ENCODE measurements at regions not wholly inside any gene's neighbourhood (a gene's known extent, or its start where the extent isn't known, plus 50 kb on each side); places are given as distances from the start of the nearest gene placed in this dataset.

- H4K20me1 ChIP-seq (ENCODE audit: insufficient read depth, low read length), result 0 out of 2 replicates have a peak, but pooled peaks cover 2% of the 10 kb centered on the region
- no peak overlapping the region for H3K27ac ChIP-seq (ENCODE audit: extremely low read length, insufficient read depth, low read length)
- no peaks in the 10 kb centered on the region for H3K4me1 ChIP-seq (ENCODE audit: insufficient read depth, low read length)
- ChIA-PET POLR2A (no interaction called here), CTCF (ENCODE audit: low intra/inter-chr PET ratio, low total read pairs) (no interaction called here)
- no TSS peak for BruUV-seq (replicated peaks)
- no peak overlapping the region for H3K4me2 ChIP-seq (ENCODE audit: low read depth, low read length)
- no peaks in the 10 kb centered on the region for H3K9me3 ChIP-seq (ENCODE audit: low read length)
- DNase-seq (ENCODE audit: low spot score), result no peak
- FAIRE-seq, result no peak
- intact Hi-C loops (cut with micrococcal nuclease; ENCODE audit: unreplicated experiment), result no loop called here
- no peak for ATAC-seq
- H3K4me3 ChIP-seq (replicated peaks in 1 of 3; ENCODE audit: insufficient read depth in 1 of 3, low read depth in 2 of 3, low read length in 3 of 3), result no peak overlapping the region
- H3K9ac ChIP-seq (ENCODE audit: insufficient read depth, low read depth, low read length), result no peak overlapping the region
- no peaks in the 10 kb centered on the region for H3K36me3 ChIP-seq (replicated peaks in 1 of 2; ENCODE audit: control insufficient read depth in 1 of 2, insufficient read depth in 2 of 2, low read length in 2 of 2)
- TF ChIP-seq ZNF737 (CRISPR knock-in tag; IDR thresholded peaks at IDR 0.05; ENCODE audit: borderline replicate concordance) (no peak), ATM (IDR thresholded peaks at IDR 0.05; ENCODE audit: borderline replicate concordance) (no peak), ZNF775 (CRISPR knock-in tag; IDR thresholded peaks at IDR 0.05; ENCODE audit: borderline replicate concordance) (no peak), ZNF766 (CRISPR knock-in tag; IDR thresholded peaks at IDR 0.05; ENCODE audit: borderline replicate concordance) (no peak)
- no peaks in the 10 kb centered on the region for H3K79me2 ChIP-seq (ENCODE audit: insufficient read depth, low read length)
- in situ Hi-C loops (cut with HindIII; ENCODE audit: extremely low pct_ligation_motif_present, low pct_unique_long_range_greater_than_20kb), result no loop called here
- no peak overlapping the region for H2AFZ ChIP-seq (ENCODE audit: low read length)
- peaks cover 6 to 10% of the 10 kb centered on the region in 2 experiments; a peak in 4 of 5 replicates for H3K27me3 ChIP-seq (ENCODE audit: control insufficient read depth in 1 of 2, insufficient read depth in 2 of 2, low read length in 2 of 2)
- 12% methylated on average over 9 of the region's 11 CpGs for WGBS (ENCODE audit: low lambda C conversion rate)
These were observed 386.3 kb downstream of the TMEM121 start for GRCh38 chr14:105912641-105913180.

DNA sequence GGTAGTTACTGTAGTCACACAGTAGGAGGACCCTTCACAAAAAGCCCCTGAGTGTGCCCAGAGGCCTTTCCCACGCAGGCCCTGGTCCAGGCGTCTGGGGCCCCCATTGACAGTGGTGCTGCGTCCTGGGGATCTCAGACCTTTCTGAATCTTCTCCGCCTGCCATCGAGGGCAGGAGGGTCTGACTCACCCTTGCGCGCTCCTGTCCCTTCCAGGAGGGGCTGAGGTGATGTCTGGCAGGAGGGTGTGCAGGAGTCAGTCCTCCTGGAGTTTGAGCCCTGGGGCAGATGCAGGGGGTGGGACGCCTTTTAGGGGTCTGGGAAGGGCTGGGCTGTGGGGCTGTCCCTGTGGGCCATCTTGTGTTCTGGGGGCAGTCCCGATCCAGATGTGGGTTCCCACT, 386.8 kb downstream of the TMEM121 start:
- Histone ChIP-seq H3K27ac (ENCODE audit: extremely low read length, insufficient read depth, low read length) (no peak overlapping the region), H4K20me1 (ENCODE audit: insufficient read depth, low read length) (0 out of 2 replicates have a peak, but pooled peaks cover 2% of the 10 kb centered on the region), H3K4me1 (ENCODE audit: insufficient read depth, low read length) (no peaks in the 10 kb centered on the region), H3K4me2 (ENCODE audit: low read depth, low read length) (no peak overlapping the region), H3K36me3 (replicated peaks in 1 of 2; ENCODE audit: control insufficient read depth in 1 of 2, insufficient read depth in 2 of 2, low read length in 2 of 2) (no peaks in the 10 kb centered on the region), H2AFZ (ENCODE audit: low read length) (no peak overlapping the region), H3K27me3 (ENCODE audit: control insufficient read depth in 1 of 2, insufficient read depth in 2 of 2, low read length in 2 of 2) (peaks cover 6% of the 10 kb centered on the region in 2 experiments; a peak in 4 of 5 replicates), H3K4me3 (replicated peaks in 1 of 3; ENCODE audit: insufficient read depth in 1 of 3, low read depth in 2 of 3, low read length in 3 of 3) (no peak overlapping the region), H3K9me3 (ENCODE audit: low read length) (no peaks in the 10 kb centered on the region), H3K9ac (ENCODE audit: insufficient read depth, low read depth, low read length) (no peak overlapping the region), H3K79me2 (ENCODE audit: insufficient read depth, low read length) (no peaks in the 10 kb centered on the region)
- no TSS peak for BruUV-seq (replicated peaks)
- ATAC-seq, result no peak
- ChIA-PET CTCF (ENCODE audit: low intra/inter-chr PET ratio, low total read pairs) (no interaction called here), POLR2A (no interaction called here)
- in situ Hi-C loops (cut with HindIII; ENCODE audit: extremely low pct_ligation_motif_present, low pct_unique_long_range_greater_than_20kb), result no loop called here
- TF ChIP-seq ARNTL (CRISPR knock-in tag; IDR thresholded peaks at IDR 0.05), result no peak
- TF ChIP-seq RFXANK (CRISPR knock-in tag; IDR thresholded peaks at IDR 0.05), result no peak
- no peak for TF ChIP-seq PITX1 (CRISPR knock-in tag; IDR thresholded peaks at IDR 0.05)
- no peak for TF ChIP-seq ZNF354B (CRISPR knock-in tag; IDR thresholded peaks at IDR 0.05)
- TF ChIP-seq, protein P1, sequence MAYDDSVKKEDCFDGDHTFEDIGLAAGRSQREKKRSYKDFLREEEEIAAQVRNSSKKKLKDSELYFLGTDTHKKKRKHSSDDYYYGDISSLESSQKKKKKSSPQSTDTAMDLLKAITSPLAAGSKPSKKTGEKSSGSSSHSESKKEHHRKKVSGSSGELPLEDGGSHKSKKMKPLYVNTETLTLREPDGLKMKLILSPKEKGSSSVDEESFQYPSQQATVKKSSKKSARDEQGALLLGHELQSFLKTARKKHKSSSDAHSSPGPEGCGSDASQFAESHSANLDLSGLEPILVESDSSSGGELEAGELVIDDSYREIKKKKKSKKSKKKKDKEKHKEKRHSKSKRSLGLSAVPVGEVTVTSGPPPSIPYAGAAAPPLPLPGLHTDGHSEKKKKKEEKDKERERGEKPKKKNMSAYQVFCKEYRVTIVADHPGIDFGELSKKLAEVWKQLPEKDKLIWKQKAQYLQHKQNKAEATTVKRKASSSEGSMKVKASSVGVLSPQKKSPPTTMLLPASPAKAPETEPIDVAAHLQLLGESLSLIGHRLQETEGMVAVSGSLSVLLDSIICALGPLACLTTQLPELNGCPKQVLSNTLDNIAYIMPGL (CRISPR knock-in tag; IDR thresholded peaks at IDR 0.05; ENCODE audit: borderline replicate concordance in 1 of 2, low read depth in 1 of 2), result no peak
- no peak for TF ChIP-seq CREM (IDR thresholded peaks at IDR 0.05)
- no peak for TF ChIP-seq CREM (CRISPR knock-in tag; IDR thresholded peaks at IDR 0.05)
- TF ChIP-seq POGZ (CRISPR knock-in tag; IDR thresholded peaks at IDR 0.05), result no peak
- no peak for TF ChIP-seq SRSF4 (IDR thresholded peaks at IDR 0.05; ENCODE audit: low read depth, low read length, poor library complexity, severe bottlenecking)
- TF ChIP-seq CCDC6 (CRISPR knock-in tag; IDR thresholded peaks at IDR 0.05), result no peak
- TF ChIP-seq, protein P2, sequence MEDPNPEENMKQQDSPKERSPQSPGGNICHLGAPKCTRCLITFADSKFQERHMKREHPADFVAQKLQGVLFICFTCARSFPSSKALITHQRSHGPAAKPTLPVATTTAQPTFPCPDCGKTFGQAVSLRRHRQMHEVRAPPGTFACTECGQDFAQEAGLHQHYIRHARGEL (CRISPR knock-in tag; IDR thresholded peaks at IDR 0.05), result no peak
- no peak for TF ChIP-seq HIVEP1 (CRISPR knock-in tag; IDR thresholded peaks at IDR 0.05)
- FAIRE-seq, result no peak
- intact Hi-C loops (cut with micrococcal nuclease; ENCODE audit: unreplicated experiment), result no loop called here
- DNase-seq (ENCODE audit: low spot score), result no peak
- WGBS (ENCODE audit: low lambda C conversion rate), result 0% methylated on average over 5 of the region's 9 CpGs

All from HepG2 (cell line).